Peyer's patch (tissue), 4 donors: ENCODE measurements at regions not wholly inside any gene's neighbourhood (a gene's known extent, or its start where the extent isn't known, plus 50 kb on each side); places are given as distances from the start of the nearest gene placed in this dataset.

ENCODE experiments used
- DNase-seq, 3 donors: peaks; one replicate each; pipeline ENCODE4 v3.0.0-alpha.2; 2017 to 2019
- H3K27ac ChIP-seq, 4 donors: fragments of 200-600 bp; sonication (generic); one replicate each; pipeline ENCODE4 v1.5.1; 2016 to 2019
- H3K27me3 ChIP-seq, 2 donors: fragments of 200-600 bp; sonication (generic); one replicate each; pipeline ENCODE4 v1.5.1; 2019
- H3K36me3 ChIP-seq, 3 donors: fragments of 200-600 bp; sonication (generic); one replicate each; pipeline ENCODE4 v1.5.1; 2016 to 2019
- H3K4me1 ChIP-seq, 4 donors: fragments of 200-600 bp; sonication (generic); one replicate each; pipeline ENCODE4 v1.5.1; 2016 to 2019
- H3K4me3 ChIP-seq, 4 donors: fragments of 200-600 bp; sonication (generic); 1 replicate in 3 of 4; 2 replicates in 1 of 4; pipeline ENCODE4 v1.5.1; 2016 to 2019; ENCODE audit warnings: mild to moderate bottlenecking in 1 of 4
- H3K9me3 ChIP-seq, 4 donors: fragments of 200-600 bp; sonication (generic); one replicate each; pipeline ENCODE4 v1.5.1; 2016 to 2019; ENCODE audit warnings: mild to moderate bottlenecking in 1 of 4
- CTCF ChIP-seq, 6 experiments: fragments of 450-650 bp in 4 of 6; fragments of 200-600 bp in 2 of 6; sonication (generic) in 1 of 6; IDR thresholded peaks; one replicate each; pipeline ENCODE4 v1.5.1; 2017 to 2019; ENCODE audit warnings: antibody characterized with exemption in 6 of 6, mild to moderate bottlenecking in 3 of 6, moderate library complexity in 1 of 6
- POLR2A ChIP-seq, 2 donors: fragments of 450-650 bp; IDR thresholded peaks; one replicate each; pipeline ENCODE4 v1.5.1; 2017; ENCODE audit warnings: antibody characterized with exemption in 2 of 2, mild to moderate bottlenecking in 2 of 2, moderate library complexity in 2 of 2

- no peaks in the 10 kb centered on the region for H3K36me3 ChIP-seq
- no peaks in the 10 kb centered on the region for H3K9me3 ChIP-seq
- no peaks in the 10 kb centered on the region for H3K27me3 ChIP-seq
- TF ChIP-seq CTCF (IDR thresholded peaks at IDR 0.05) (no peak), POLR2A (IDR thresholded peaks at IDR 0.05) (no peak)
- H3K4me1 ChIP-seq = no peaks in the 10 kb centered on the region
- no peak for DNase-seq
- no peak overlapping the region for H3K4me3 ChIP-seq
- H3K27ac ChIP-seq = no peak overlapping the region
Measured at GRCh38 chr13:105904034-105904742, 631.3 kb downstream of the EFNB2 start.

GRCh38 chr13:105902396-105902795, 633.1 kb downstream of the EFNB2 start:
- Histone ChIP-seq H3K36me3 (no peaks in the 10 kb centered on the region), H3K27ac (no peak overlapping the region)

GRCh38 chr13:105897575-105897974, 637.9 kb downstream of the EFNB2 start:
- no peak for DNase-seq
- no peaks in the 10 kb centered on the region for H3K9me3 ChIP-seq
- no peak overlapping the region for H3K27ac ChIP-seq
- H3K4me1 ChIP-seq = no peaks in the 10 kb centered on the region
- TF ChIP-seq CTCF (IDR thresholded peaks at IDR 0.05) = no peak
- no peak for TF ChIP-seq POLR2A (IDR thresholded peaks at IDR 0.05)
- H3K4me3 ChIP-seq = no peak overlapping the region
- H3K36me3 ChIP-seq = no peaks in the 10 kb centered on the region
- H3K27me3 ChIP-seq = no peaks in the 10 kb centered on the region

More at GRCh38 chr13:105902396-105902795, 633.1 kb downstream of the EFNB2 start:
- Histone ChIP-seq H3K9me3 (no peaks in the 10 kb centered on the region), H3K4me1 (no peaks in the 10 kb centered on the region), H3K27me3 (no peaks in the 10 kb centered on the region), H3K4me3 (no peak overlapping the region)
- DNase-seq = no peak
- TF ChIP-seq CTCF (IDR thresholded peaks at IDR 0.05) (no peak), POLR2A (IDR thresholded peaks at IDR 0.05) (no peak)

GRCh38 chr13:105894697-105895096, 640.8 kb downstream of the EFNB2 start:
- DNase-seq = no peak
- no peaks in the 10 kb centered on the region for H3K27me3 ChIP-seq
- H3K4me1 ChIP-seq = no peaks in the 10 kb centered on the region
- H3K27ac ChIP-seq = no peak overlapping the region
- no peak overlapping the region for H3K4me3 ChIP-seq
- no peaks in the 10 kb centered on the region for H3K9me3 ChIP-seq
- no peaks in the 10 kb centered on the region for H3K36me3 ChIP-seq
- TF ChIP-seq POLR2A (IDR thresholded peaks at IDR 0.05) (no peak), CTCF (IDR thresholded peaks at IDR 0.05) (no peak)

GRCh38 chr13:105890509-105890908, 645.0 kb downstream of the EFNB2 start:
- no peaks in the 10 kb centered on the region for H3K27me3 ChIP-seq
- H3K27ac ChIP-seq = no peak overlapping the region
- DNase-seq = no peak
- TF ChIP-seq CTCF (IDR thresholded peaks at IDR 0.05) (no peak), POLR2A (IDR thresholded peaks at IDR 0.05) (no peak)
- H3K9me3 ChIP-seq = no peaks in the 10 kb centered on the region
- H3K4me1 ChIP-seq = no peaks in the 10 kb centered on the region
- H3K36me3 ChIP-seq = no peaks in the 10 kb centered on the region
- H3K4me3 ChIP-seq = no peak overlapping the region
